GM21717 (cell line): ENCODE measurements at regions not wholly inside any gene's neighbourhood (a gene's known extent, or its start where the extent isn't known, plus 50 kb on each side); places are given as distances from the start of the nearest gene placed in this dataset.

Experiments used
- ATAC-seq: cut with Tn5 transposase; IDR thresholded peaks from one replicate; pipeline ENCODE4 v1.9.1; 2021; ENCODE audit warnings: mild to moderate bottlenecking, moderate library complexity; ENCODE audit not compliant: unreplicated experiment

- ATAC-seq: no peak
These were observed 284.3 kb upstream of the SULF2 start for GRCh38 chr20:48069596-48069995.

GRCh38 chr20:48066851-48067250 is 281.6 kb upstream of the SULF2 start:
- no peak for ATAC-seq

- no peak for ATAC-seq
These were observed 281.0 kb upstream of the SULF2 start for GRCh38 chr20:48066246-48066645.

GRCh38 chr20:48065833-48066232 is 280.6 kb upstream of the SULF2 start:
- ATAC-seq: no peak

- ATAC-seq: no peak
These were observed 279.6 kb upstream of the SULF2 start for GRCh38 chr20:48064929-48065328.

DNA sequence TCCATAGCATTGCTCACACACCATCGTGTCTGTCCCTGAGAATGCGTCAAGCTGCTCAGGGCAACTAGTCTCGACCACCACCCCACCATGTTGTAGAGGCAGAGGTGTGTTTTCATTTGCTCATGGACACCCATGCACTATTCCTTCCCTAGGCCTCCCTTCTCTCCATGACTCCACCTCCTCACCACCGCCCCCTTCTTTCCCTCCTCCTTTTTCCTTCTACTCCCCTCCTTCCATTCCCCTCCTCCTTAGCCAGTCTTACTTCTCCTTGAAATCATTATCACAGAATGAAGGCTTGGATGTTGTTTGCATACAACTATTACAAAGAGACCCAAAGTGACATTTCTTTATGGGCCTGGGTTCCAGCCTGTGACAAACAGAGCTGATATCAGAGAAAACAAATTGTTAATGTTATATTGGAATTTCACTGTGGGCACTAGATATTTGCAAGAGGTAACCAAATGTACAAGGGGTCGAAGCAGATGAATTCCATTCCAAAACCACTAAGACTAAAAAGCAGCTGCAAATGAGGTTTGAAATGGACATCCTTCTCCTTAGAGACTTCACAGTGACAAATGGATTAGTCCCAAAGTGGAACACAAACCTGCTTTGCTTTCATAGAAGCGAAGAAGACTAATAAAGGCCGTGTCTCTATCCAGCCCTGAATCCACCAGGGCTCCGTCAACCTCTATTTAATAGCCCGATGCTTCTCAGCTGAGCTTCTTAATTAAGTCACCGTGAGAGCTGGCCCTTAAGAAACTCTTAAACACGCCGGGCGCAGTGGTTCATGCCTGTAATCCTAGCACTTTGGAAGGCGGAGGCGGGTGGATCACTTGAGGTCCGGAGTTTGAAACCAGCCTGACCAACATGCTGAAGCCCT is 275.8 kb upstream of the SULF2 start:
- ATAC-seq: no peak

- no peak for ATAC-seq
These were observed 273.6 kb upstream of the SULF2 start for GRCh38 chr20:48058611-48059559.

DNA sequence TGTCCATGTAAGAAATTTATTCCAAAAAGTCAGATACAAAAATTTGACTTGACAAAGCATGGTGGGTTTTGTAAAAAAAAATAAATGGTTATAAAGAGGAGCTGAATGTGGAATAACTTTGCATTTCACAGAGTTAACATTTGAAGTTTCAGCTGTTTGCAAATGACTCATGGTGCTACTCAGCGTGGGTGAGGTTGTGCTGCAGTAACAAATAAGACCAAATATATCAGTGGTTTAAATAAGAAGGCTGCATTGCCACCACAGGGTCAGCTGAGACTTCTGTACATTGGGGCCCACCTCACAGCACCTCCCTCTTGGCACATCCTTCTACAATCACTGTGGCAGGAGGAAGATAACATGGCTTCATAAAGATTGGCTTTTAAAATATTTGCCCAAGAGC is 272.5 kb upstream of the SULF2 start:
- no peak for ATAC-seq

DNA sequence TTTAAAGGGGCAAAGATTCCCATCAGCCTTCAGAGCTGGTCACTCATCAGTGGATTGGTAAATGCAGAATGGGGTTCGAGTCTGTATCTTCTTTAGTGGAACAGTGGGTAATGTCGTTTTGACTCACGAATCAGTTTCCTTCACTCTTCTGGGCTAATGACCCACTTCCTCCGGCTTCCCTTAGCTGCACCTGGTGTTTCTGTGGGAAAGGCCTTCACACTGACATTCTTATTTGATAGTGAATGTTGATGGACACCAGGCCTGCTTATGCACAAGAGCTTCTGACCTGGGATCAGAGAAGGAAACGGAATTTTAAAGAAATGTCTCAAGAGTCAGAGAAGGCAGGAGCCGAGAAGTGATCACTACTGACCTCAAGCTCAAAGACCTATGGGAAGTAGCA is 272.0 kb upstream of the SULF2 start:
- ATAC-seq: no peak

DNA sequence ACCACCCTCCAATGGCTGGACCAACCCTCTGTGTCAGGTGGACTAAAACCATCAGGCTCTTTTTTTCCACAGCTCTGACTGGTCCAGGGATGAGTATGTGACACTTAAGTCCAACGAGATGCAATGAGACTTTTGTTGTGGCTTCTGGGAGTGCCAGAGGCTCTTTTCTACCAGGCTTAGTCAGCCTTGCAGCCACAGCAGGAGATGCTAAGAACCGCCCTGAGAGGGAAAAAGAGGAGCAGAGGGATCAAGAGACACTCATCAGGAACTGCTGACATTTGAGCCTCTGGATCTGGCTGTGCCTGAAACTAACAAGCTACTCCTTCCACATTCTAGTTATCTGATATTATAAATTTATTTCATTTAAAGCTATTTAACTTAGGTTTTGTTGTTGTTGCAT is 270.9 kb upstream of the SULF2 start:
- ATAC-seq: no peak

GRCh38 chr20:48054051-48054450 is 268.8 kb upstream of the SULF2 start:
- no peak for ATAC-seq

DNA sequence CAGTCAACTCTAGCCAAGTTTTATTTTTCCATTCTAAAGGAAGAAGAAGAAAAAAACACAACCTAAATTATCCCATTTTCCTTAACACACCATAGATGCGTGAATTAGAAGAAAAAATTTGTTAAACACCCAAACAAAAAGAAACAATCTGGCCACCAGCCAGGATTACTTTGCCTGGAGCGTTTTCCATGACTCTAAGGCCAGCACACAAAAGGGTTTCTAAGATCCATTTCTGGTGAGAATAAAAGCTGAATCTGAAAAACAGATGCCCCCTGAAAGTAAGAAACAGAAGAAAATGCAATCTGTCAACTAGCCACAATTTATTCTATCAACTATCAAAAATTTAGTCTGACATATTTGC is 267.2 kb upstream of the SULF2 start:
- no peak for ATAC-seq

DNA sequence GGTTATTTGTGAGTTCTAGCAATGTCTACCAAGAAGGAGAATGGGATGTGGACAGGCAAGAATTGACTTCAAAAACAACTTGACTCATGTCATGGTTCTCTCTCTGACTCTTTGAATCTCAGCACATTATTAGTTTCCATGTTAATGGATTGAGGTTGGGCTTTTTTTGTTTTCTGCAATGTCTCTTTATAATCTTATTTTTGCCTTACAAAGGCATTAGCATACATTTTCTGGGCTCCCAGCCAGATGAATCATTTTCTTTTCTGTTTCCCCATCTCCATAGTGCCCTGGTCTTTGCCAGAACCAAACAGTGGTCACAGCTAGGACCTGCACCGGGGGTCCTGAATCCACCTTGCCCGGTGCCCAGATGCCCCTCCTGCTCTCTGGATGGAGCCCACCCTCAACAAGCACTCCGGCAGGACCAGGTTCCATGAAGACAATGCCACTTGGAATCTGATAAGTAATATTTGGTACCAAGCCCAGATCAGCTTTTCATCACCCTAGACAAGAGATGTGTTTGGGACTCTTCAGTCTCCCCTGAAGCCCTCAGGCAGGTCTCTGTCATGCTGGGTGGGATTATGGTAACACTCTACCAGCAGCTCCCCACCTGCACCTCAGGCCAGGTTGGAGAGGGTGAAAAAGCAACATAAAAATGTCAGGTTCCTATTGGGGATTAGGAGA is 266.7 kb upstream of the SULF2 start:
- no peak for ATAC-seq

DNA sequence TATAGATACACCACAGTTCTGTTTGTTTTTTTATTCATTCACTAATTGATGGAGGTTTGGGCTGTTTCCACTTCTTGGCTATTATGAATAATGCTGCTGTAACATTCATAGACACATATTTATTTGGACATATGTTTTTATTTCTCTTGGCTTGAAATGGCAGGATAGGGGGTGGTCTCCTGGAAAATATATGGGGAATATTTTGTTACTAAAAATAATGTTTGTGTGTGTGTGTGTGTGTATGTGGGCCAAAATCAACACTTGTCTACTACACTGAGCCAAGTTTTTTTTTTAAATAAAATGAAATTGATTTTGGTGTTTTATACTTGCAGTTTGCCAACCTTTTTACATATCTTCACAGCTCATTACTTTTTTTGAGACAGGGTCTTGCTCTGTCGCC is 264.4 kb upstream of the SULF2 start:
- ATAC-seq: no peak

DNA sequence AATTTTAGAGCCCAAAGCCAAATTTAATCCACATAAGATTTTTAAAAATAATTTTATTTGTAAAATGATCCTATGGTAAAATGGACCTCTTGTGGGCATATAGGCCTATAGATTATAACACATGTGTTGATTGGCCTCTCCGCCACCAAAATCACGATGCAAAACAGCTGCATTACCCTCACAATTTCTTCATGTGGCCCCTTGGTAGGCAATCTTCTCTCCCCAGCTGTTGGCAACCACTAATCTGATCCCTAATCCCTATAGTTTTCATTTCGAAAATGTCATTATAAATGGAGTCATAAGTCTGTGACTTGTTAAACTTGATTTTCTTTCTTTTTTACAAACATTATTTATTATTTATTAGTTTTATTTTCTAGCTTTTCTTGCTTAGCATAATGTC is 263.9 kb upstream of the SULF2 start:
- no peak for ATAC-seq

- no peak for ATAC-seq
These were observed 262.2 kb upstream of the SULF2 start for GRCh38 chr20:48047447-48047846.

- no peak for ATAC-seq
These were observed 257.3 kb upstream of the SULF2 start for GRCh38 chr20:48042628-48043027.

DNA sequence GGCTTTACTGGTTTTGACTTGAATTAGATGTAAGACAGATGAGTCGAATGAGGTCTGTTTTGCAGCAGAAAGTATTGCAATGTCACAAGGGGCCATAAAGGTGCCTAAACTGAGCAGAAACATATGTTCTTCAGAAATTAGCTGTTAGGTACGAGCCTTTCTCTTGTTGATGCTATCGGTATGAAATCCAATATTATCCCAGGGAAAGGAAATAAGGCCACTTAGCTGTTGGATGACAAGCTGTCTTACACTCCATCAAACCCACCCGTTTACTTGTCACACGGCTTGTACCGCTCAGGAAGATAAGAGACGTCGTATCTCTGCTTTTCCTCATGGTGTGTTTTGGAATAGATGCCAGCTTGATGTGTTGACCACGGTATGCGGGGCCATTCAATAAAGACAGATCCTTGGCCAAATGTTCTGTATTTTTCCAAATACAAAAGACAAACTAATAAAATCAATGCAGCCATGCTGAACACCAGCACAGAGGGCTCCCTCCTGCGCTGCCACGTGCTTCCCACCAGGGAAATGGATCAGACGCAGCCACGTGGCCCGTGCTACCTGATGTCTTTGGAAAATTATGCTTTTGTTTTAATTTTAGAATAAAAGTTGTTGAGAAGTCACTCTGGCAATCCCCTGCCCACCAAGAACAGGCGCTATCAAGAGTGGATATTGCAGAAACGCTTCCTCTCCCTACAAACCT is 255.9 kb upstream of the SULF2 start:
- no peak for ATAC-seq

DNA sequence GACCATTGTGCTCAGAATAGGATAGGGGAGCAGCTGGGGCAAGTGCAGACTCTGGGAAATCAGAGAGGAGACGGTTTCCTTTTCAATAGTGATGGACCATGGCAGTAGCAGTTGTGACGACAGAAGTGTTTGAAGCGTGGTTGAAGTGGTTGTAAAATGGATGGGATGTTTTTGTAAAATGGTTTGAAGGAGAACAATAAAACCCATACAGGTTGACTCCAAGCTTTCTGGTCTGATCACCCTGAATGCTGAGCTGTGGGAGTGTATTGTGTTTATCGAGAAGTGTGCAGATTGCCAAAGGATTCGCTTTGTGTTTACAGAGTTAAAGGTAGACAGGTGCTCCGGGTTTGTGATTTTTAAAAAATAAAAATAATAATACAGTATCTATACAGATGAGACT is 255.2 kb upstream of the SULF2 start:
- no peak for ATAC-seq

DNA sequence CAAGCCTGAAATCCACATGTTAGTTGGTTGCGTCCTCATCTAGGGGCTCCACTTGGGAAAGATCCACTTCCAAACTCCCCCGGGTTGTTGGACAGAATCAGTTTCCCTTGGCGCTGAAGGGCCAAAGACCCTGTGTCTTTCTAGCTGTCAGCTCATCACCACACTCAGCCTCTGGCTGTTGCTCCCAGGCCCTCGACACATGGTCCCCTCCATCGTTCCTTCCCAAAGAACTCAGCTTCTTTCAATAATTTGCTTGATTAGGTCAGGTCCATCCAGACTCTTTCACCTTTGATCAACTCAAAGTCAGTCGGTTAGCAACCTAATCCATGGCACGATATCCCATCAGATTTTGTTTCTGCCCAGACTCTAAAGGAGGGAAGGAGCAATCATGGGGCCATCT is 254.8 kb upstream of the SULF2 start:
- no peak for ATAC-seq

DNA sequence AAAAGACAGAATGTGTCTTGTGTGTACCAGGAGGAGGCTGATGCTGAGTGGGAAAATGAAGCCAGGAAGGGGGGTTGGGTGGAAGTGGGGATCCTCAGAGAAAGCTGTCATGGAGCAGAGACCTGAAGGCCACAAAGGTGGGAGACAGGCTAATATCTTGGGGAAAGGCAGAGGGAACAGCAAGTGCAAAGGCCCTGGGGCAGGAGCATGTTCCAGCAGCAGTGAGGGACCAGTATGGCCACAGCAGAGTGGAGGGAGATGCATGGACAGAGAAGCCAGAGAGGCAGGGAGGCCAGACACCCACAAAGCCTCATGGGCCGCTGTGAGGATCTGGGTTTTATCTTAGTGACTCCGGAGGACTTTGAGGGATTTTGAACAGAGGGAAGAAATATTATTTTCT is 254.2 kb upstream of the SULF2 start:
- ATAC-seq: no peak
